HG03378 (cell line): ENCODE measurements at regions not wholly inside any gene's neighbourhood (a gene's known extent, or its start where the extent isn't known, plus 50 kb on each side); places are given as distances from the start of the nearest gene placed in this dataset.

Experiments used
- ATAC-seq: cut with Tn5 transposase; IDR thresholded peaks from one replicate; pipeline ENCODE4 v1.9.1; 2021; ENCODE audit warnings: mild to moderate bottlenecking, moderate library complexity; ENCODE audit not compliant: unreplicated experiment

- ATAC-seq: no peak
Measured at GRCh38 chr3:195003006-195003892, 267.7 kb downstream of the XXYLT1 start.

- no peak for ATAC-seq
Measured at GRCh38 chr3:195003893-195004289, 267.1 kb downstream of the XXYLT1 start.

- ATAC-seq: no peak
Measured at GRCh38 chr3:195004512-195005250, 266.3 kb downstream of the XXYLT1 start.

- no peak for ATAC-seq
Measured at GRCh38 chr3:195005251-195005620, 265.7 kb downstream of the XXYLT1 start.

GRCh38 chr3:195005759-195006510, 265.0 kb downstream of the XXYLT1 start:
- no peak for ATAC-seq

- ATAC-seq: no peak
Measured at GRCh38 chr3:195007151-195007550, 263.8 kb downstream of the XXYLT1 start.

- no peak for ATAC-seq
Measured at GRCh38 chr3:195007766-195008165, 263.2 kb downstream of the XXYLT1 start.

GRCh38 chr3:195008816-195009215, 262.1 kb downstream of the XXYLT1 start:
- no peak for ATAC-seq

GRCh38 chr3:195009616-195010015, 261.3 kb downstream of the XXYLT1 start:
- no peak for ATAC-seq

- ATAC-seq: no peak
Measured at GRCh38 chr3:195010551-195011100, 260.3 kb downstream of the XXYLT1 start.

GRCh38 chr3:195011231-195011834, 259.6 kb downstream of the XXYLT1 start:
- ATAC-seq: no peak

- ATAC-seq: no peak
Measured at GRCh38 chr3:195012100-195012499, 258.9 kb downstream of the XXYLT1 start.

- no peak for ATAC-seq
Measured at GRCh38 chr3:195012571-195012970, 258.4 kb downstream of the XXYLT1 start.

GRCh38 chr3:195013411-195014361, 257.3 kb downstream of the XXYLT1 start:
- no peak for ATAC-seq

GRCh38 chr3:195015021-195015420, 255.9 kb downstream of the XXYLT1 start:
- no peak for ATAC-seq

GRCh38 chr3:195017151-195017550, 253.8 kb downstream of the XXYLT1 start:
- ATAC-seq: no peak
